Activated CD8-positive, alpha-beta memory T cell treated with anti-CD3 and anti-CD28 coated beads for 48 hours (primary cell): ENCODE measurements at regions not wholly inside any gene's neighbourhood (a gene's known extent, or its start where the extent isn't known, plus 50 kb on each side); places are given as distances from the start of the nearest gene placed in this dataset.
"Not testable (repeated sequence)": the region's sequence is repeated elsewhere in the genome, so short reads cannot be mapped to it uniquely, and the experiment has no call there.

ENCODE experiments used
- DNase-seq, 3 experiments: peaks; one replicate each; pipeline ENCODE4 v3.0.0-alpha.2; 2020; ENCODE audit warnings: low read depth in 2 of 3, low spot score in 2 of 3

DNA sequence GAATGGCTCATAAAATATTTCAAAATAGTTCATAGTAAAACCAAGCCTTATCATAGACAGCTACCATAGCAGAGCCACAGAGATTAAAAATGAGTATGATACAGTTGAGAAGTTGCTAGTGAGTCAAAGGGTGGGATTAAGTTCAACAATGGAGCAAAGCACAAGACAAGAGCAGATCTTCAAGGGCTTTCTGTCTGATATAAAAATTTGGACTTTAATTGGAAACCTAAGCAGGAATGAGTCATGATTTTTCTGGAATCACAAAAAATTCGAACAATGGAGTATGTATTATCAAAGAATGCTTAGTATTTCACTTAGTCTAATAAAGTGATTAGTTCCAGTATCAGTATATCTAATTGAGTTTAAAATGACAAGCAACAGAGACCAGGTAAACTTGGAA lies 487.3 kb upstream of the NETO1 start:
- no peak for DNase-seq

GRCh38 chr18:73352546-73352945 lies 484.8 kb upstream of the NETO1 start:
- DNase-seq = no peak

GRCh38 chr18:73340135-73340977 lies 472.6 kb upstream of the NETO1 start:
- no peak for DNase-seq

GRCh38 chr18:73331212-73331772 lies 463.5 kb upstream of the NETO1 start:
- no peak for DNase-seq

DNA sequence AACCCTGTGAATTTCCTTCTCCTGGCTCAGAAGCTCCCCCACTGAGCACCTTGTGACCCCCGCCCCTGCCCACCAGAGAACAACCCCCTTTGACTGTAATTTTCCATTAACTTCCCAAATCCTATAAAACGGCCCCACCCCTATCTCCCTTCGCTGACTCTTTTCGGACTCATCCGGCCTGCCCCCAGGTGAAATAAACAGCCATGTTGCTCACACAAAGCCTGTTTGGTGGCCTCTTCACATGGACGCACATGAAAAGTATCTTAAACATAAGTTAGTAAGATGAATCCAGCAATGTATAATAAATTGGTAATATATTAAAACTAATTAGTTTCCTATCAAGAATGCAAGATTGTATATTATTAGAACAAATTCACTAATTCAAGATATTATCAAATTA lies 462.3 kb upstream of the NETO1 start:
- not testable (repeated sequence) for DNase-seq

DNA sequence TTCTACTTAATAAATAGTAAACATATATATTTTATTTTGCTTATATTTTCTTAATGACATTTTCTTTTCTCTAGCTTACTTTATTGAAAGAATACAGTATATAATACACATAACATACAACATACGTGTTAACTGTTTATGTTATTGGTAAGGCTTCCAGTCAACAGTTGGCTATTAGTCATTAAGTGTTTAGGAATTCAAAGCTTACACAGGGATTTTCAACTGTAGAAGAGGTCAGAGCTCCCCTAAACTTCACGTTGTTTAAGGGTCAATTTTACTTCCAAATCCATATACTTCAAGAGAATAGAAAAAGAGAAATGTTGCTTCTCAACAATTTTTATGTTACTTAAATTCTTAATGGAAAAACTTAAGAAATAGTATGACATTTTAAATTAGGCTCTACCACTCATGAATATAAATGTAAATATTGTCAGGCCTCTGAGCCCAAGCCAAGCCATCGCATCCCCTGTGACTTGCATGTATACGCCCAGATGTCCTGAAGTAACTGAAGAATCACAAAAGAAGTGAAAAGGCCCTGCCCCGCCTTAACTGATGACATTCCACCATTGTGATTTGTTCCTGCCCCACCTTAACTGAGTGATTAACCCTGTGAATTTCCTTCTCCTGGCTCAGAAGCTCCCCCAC lies 456.5 kb upstream of the NETO1 start:
- not testable (repeated sequence) for DNase-seq

DNA sequence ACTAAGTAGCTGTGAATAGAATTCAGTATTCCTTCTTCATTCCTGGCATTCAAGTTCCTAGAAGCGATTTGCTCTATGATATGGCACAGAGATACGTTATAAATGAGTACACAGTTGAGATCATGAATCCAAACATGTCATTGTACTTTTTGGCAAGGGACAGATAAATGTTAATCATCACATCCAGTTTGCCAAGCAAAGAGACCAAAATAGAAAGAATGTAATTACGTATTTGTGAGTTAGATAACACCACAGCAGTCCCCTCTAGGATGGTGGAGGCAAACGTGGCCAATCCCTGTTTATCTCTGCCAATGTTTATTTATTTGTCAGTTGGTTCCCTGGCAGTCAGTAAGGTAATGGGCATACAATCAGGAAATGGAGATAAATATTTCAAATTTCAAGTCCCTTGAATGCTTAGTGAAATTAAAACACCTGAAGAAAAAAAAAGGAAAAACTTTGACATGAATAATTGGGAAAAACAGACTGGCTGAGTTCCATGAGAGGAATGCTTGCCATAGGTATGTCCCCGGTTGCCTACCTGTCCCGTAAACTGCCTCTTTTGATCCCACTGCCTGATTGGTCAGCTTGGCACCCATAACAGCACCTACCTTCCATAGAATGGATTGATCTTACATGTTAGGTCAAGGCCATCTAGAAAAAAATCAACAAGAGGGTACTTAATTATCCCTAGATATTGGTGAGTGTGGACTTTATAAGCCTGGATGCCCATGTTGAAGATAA lies 451.1 kb upstream of the NETO1 start:
- DNase-seq = no peak

DNA sequence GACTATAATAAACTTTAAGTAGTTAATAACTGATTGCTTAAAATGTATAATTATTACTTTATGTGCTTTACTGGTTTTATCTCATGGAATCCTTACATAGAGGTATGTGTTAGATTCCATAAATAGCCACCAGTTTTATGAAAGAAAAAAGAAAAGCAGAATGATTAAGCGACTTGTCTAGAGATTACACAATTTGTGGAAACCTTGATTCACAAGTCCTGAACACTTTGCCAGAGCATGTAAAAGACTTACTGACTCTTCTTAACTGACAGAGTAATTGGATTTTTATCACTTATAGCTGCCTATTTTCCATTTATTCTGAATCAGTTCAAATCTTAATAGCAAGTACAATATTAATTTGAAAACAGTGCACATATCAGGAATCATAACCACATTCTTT lies 448.7 kb upstream of the NETO1 start:
- DNase-seq = no peak

GRCh38 chr18:73315381-73315780 lies 447.6 kb upstream of the NETO1 start:
- DNase-seq = no peak

DNA sequence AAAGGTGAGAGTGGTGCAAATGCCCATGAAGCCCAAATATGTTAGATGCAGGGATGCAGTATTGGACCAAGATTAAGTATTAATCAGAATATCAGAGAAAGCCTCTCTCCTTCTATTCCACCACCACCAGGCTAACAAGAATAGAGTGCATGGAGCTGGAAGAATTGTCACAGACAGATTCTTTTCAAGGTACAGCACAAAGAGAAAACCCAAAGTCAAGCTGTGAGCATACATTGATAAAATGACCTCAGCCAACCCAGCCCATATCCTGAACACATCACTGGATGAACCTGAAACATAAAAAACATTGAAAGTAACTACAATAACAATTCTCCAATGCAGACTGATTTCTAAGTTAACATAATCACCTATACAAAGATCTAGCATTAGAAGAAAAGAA lies 445.7 kb upstream of the NETO1 start:
- DNase-seq = no peak

DNA sequence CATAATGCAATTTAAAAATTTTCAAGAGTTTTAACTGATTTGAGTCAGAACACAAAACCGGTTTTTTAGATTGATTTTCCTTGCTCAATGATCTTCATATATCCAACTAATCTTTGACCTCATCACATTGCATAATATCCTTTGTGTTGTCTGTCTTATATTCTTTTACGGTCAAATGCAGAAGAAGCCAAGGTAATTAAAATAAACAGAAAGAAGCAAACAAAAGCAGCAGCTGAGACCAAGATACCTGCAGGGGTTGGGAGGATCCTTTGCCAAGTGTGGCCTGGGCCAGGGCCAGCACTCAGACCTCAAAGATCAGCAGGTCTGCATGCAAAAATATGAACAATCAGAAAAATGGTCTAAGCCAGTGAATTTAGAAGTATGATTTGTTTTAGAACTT lies 428.9 kb upstream of the NETO1 start:
- no peak for DNase-seq

GRCh38 chr18:73292156-73292555 lies 424.4 kb upstream of the NETO1 start:
- DNase-seq = no peak

GRCh38 chr18:73288813-73289212 lies 421.0 kb upstream of the NETO1 start:
- DNase-seq = no peak

- DNase-seq = no peak
These were observed 418.8 kb upstream of the NETO1 start for GRCh38 chr18:73286584-73286983.

DNA sequence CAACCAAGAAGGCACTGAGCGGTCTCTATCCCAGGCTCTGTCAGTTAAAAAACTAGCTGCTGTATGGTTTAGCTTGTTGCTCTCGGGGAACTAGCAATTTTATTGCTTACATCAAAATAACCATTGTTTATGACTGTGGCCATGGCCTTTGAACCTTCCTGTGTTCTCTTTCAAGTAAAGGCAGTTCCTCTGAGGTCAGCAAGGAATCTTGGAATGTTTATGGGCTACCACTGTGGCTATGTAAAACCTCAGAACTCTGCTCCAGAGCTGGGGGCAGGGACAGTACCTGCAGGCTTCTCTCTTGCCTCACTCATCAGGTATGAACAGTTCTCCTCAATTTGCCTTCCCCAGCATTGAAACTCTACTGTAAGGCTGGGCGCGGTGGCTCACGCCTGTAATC lies 416.0 kb upstream of the NETO1 start:
- DNase-seq = no peak

GRCh38 chr18:73283032-73283431 lies 415.2 kb upstream of the NETO1 start:
- no peak for DNase-seq

- DNase-seq = no peak
These were observed 411.7 kb upstream of the NETO1 start for GRCh38 chr18:73279498-73279897.

- DNase-seq = no peak
These were observed 407.2 kb upstream of the NETO1 start for GRCh38 chr18:73274812-73275621.

DNA sequence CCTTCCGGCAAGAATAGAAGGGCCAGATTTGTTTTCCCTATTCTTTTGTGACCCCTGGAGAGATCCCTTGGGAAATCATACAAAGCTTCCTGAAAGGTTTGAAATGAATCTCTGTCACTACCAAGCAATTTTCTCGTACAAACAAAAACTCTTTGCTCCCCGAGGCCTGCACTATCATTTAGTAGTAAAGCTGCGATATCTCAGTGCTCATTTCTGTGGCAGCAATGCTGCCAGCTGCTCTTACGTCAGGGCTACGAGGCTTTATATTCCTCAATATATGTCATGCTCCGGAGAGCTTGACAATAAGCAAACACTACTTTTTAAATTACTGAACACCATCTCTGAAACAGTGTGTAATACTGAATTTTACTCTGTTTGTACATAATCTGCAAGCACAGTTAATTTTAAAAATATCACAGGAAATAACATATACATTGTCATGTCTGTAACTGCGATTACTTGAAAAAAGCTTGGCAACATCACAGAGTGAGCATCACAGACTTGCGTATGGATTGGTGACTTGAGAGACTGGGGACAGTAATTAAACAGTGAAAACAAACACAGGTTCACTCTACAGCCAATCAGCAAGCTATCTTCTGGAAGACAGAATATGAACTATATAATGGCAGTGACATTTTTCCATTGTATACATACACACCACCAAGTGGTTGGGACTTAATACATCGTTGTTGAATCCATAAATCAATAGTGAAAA lies 403.3 kb upstream of the NETO1 start:
- DNase-seq = no peak

DNA sequence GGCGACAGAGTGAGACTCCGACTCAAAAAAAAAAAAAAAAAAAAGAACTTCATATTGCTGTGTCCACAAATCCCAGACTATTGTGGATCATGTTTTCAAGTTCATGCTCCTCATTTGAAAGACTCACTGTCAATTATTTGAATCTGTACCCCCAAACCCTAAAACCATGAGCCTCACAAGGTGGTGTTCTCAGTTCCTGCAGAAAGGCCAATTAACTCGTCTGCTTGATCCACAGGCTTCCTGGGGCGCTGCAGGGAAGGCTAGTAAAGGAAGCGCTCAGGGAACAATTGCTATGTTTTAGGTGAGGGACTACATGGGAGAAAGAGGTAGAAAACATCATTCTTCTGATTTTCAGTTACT lies 396.8 kb upstream of the NETO1 start:
- no peak for DNase-seq
